Breast epithelium (tissue), 3 donors: ENCODE measurements at regions not wholly inside any gene's neighbourhood (a gene's known extent, or its start where the extent isn't known, plus 50 kb on each side); places are given as distances from the start of the nearest gene placed in this dataset.

Experiments
- POLR2A ChIP-seq: fragments of 450-650 bp; IDR thresholded peaks from one replicate; pipeline ENCODE4 v1.6.1; 2016; ENCODE audit warnings: antibody characterized with exemption, mild to moderate bottlenecking, moderate library complexity
- TF ChIP-seq, protein P1 (sequence below), 3 donors: fragments of 450-650 bp; IDR thresholded peaks; one replicate each; pipeline ENCODE4 v1.5.1; 2016 to 2017; ENCODE audit warnings: antibody characterized with exemption in 3 of 3, mild to moderate bottlenecking in 3 of 3, moderate library complexity in 3 of 3

DNA sequence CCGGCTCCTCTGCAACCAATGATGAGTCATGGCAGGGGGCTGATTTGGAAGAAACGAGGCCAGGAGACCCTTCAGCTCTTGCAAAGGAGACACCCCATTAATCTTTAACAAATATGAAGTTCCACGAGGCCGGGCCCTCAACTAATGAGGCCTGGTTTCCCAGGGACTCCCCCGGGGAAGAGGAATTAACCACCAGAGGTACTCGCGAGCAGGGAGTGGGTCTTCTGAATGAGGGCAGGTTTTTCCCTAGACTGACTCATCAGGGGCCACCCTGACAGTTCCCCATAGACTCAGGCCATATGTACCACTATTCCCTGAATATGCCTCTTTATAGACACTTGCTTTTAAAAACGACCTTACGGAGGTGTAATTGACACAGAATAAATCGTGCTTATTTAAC, 150.7 kb upstream of the LHX5 start:
- TF ChIP-seq, protein P1, sequence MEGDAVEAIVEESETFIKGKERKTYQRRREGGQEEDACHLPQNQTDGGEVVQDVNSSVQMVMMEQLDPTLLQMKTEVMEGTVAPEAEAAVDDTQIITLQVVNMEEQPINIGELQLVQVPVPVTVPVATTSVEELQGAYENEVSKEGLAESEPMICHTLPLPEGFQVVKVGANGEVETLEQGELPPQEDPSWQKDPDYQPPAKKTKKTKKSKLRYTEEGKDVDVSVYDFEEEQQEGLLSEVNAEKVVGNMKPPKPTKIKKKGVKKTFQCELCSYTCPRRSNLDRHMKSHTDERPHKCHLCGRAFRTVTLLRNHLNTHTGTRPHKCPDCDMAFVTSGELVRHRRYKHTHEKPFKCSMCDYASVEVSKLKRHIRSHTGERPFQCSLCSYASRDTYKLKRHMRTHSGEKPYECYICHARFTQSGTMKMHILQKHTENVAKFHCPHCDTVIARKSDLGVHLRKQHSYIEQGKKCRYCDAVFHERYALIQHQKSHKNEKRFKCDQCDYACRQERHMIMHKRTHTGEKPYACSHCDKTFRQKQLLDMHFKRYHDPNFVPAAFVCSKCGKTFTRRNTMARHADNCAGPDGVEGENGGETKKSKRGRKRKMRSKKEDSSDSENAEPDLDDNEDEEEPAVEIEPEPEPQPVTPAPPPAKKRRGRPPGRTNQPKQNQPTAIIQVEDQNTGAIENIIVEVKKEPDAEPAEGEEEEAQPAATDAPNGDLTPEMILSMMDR (IDR thresholded peaks at IDR 0.05) = no peak
- TF ChIP-seq POLR2A = no peak
